GM12865 (cell line): ENCODE measurements at regions not wholly inside any gene's neighbourhood (a gene's known extent, or its start where the extent isn't known, plus 50 kb on each side); places are given as distances from the start of the nearest gene placed in this dataset.

Source experiments
- DNase-seq: peaks from one replicate; pipeline ENCODE4 v3.0.0; 2010; ENCODE audit warnings: low read depth
- H3K4me3 ChIP-seq: 2 replicates; pipeline ENCODE4 v1.5.1; 2011; ENCODE audit warnings: mild to moderate bottlenecking, low read depth, low read length, control low read depth
- TF ChIP-seq, protein P1 (sequence below): IDR thresholded peaks from 2 replicates; pipeline ENCODE4 v1.5.1; 2011; ENCODE audit warnings: low read length, control low read depth, low read depth, inconsistent platforms; ENCODE audit not compliant: insufficient read depth; ENCODE audit errors: missing control alignments

DNA sequence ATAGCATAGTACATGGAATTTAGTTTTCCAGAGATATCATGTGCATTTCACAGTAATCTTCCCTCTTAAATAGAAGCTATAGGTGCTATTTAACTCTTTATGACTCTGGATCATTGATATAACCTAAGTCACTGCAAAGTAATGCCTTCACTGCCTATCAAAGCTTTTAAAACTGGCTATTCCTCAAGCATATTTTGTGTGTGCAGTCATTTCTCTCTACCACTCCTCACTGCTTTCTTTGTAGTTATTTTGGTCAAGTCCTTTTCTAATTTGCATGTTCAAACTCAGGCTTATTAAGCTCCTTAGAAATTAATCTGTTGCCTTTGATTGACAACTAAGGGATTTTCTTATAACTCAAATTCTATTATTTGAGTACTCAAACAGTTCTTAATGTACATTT lies 79.4 kb upstream of the PLEKHG7 start:
- no peak for DNase-seq
- TF ChIP-seq, protein P1, sequence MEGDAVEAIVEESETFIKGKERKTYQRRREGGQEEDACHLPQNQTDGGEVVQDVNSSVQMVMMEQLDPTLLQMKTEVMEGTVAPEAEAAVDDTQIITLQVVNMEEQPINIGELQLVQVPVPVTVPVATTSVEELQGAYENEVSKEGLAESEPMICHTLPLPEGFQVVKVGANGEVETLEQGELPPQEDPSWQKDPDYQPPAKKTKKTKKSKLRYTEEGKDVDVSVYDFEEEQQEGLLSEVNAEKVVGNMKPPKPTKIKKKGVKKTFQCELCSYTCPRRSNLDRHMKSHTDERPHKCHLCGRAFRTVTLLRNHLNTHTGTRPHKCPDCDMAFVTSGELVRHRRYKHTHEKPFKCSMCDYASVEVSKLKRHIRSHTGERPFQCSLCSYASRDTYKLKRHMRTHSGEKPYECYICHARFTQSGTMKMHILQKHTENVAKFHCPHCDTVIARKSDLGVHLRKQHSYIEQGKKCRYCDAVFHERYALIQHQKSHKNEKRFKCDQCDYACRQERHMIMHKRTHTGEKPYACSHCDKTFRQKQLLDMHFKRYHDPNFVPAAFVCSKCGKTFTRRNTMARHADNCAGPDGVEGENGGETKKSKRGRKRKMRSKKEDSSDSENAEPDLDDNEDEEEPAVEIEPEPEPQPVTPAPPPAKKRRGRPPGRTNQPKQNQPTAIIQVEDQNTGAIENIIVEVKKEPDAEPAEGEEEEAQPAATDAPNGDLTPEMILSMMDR = no peak
- H3K4me3 ChIP-seq = no peak overlapping the region

DNA sequence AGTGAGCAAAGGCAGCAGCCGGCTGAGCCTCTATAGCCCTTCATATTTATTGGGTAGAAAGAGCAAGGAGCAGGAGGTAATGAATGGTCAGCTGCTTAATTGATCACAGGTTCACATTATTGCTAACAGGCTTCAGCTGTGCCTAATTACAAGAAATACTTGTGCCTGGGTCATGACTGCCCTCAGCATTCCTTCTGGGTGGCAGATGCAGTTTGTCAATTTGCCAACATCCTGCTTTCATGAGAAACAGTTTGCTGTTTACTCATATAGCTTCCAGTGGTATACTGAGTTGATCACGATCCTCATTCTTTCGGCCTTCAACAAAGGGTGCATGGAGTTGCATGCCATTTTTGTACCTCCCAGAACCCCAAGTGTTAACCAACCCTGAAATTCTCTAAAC lies 81.0 kb upstream of the PLEKHG7 start:
- TF ChIP-seq, protein P1 = no peak
- DNase-seq = no peak
- no peak overlapping the region for H3K4me3 ChIP-seq

GRCh38 chr12:92621312-92621711 lies 81.5 kb upstream of the PLEKHG7 start:
- no peak for DNase-seq
- TF ChIP-seq, protein P1 = no peak
- H3K4me3 ChIP-seq = no peak overlapping the region

DNA sequence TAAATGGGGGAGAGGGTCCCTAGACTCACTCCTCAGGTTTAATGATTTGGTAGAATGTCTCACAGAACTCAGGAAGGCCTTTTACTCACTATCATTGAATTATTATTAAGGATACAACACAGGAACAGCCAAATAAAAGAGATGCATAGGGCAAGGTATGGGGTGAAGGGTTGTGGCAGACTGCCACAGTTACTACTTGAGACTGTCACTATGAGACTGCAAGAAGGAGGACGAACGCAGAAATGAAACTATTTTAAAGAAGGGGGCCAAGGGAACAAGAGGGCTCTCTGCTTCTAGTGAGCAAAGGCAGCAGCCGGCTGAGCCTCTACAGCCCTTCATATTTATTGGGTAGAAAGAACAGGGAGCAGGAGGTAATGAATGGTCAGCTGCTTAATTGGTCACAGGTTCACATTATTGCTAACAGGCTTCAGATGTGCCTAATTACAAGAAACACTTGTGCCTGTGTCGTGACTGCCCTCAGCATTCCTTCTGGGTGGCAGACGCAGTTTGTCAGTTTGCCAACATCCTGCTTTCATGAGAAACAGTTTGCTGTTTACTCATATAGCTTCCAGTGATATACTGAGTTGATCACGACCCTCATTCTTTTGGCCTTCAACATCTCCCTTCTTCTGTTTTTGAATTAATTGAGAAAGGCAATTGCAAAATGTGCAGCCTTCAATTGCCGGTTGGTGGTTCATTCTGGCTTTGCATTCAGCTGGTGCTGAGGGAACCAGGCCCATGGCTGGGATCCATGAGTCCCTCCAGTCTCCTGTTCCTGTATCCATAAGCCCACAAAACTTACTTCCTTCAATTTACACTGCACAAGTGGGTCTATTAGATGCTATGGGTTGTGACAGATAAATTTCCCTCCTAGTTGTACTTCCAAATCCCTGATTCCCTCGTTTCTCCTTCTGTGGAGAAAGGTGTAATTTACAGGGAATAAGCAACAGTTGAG lies 82.8 kb upstream of the PLEKHG7 start:
- no peak for DNase-seq
- no peak overlapping the region for H3K4me3 ChIP-seq
- TF ChIP-seq, protein P1 = no peak

- TF ChIP-seq, protein P1 = no peak
- H3K4me3 ChIP-seq = no peak overlapping the region
- DNase-seq = no peak
Measured at GRCh38 chr12:92619026-92619425, 83.8 kb upstream of the PLEKHG7 start.

GRCh38 chr12:92615703-92616102 lies 87.1 kb upstream of the PLEKHG7 start:
- no peak overlapping the region for H3K4me3 ChIP-seq
- DNase-seq = no peak
- TF ChIP-seq, protein P1 = no peak
